ENCODE measurements at regions not wholly inside any gene's neighbourhood (a gene's known extent, or its start where the extent isn't known, plus 50 kb on each side); places are given as distances from the start of the nearest gene placed in this dataset.
"Not testable (repeated sequence)": the region's sequence is repeated elsewhere in the genome, so short reads cannot be mapped to it uniquely, and the experiment has no call there.

- no peak for DNase-seq
Observed at GRCh38 chr4:27986476-27986875, 1125.8 kb downstream of the STIM2 start.

DNA sequence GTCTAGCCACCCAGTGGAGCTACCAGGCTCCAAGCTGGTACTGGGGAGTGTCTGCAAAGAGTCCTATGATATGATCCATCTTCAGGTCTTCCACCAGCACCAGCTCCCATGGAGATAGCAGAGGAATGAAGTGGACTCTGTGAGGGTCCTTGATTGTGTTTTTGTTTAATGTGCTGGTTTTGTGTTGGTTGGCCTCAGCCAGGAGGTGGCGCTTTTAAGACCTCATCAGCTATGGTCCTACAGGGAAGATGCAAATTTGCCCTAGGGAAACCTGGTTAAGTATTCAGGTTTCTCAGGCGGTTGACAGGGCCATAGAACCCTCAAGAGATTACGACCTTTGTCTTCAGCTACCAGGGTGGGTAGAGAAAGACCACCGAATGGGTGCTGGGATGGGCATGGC, 1141.1 kb downstream of the STIM2 start:
- DNase-seq: no peak

DNA sequence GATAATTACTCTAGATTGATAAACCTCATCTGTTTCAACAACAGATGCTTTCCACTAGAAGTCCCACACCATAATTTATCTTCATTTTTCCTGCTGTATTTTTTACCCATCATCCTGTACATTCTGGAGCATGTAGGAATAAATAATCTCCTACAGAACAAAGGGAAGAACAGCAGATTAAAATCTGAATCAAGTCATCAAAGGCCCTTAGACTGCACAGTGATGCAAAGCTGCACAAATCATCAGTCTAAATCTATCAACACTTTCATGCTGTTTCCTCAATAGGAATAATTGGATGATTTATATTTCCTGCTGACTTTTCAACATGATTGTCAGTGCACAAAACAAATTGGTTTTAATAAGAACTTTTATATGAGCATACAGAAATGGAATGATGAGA, 1143.9 kb downstream of the STIM2 start:
- no peak for DNase-seq

GRCh38 chr4:28006021-28006420, 1145.4 kb downstream of the STIM2 start:
- DNase-seq: no peak

DNA sequence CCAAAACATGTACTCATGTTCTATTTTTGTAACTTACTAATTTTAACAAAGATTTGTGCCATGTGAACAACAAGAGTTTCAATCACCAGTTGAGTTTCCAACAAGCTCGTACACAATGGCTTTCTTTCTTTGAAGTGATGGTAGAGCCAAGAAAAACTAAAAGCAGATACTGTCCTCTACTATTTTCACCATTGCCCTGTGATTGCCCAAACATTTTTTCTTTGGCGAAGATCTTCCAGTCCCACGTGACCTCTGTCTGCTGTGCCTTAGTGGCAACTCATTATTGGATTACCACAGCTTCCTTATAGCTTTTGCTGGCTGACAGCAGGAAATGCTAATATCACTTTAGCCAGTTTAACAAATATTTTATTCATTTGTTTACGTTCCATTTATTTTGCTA, 1147.1 kb downstream of the STIM2 start:
- no peak for DNase-seq

- no peak for DNase-seq
Observed at GRCh38 chr4:28009541-28009940, 1148.9 kb downstream of the STIM2 start.

DNA sequence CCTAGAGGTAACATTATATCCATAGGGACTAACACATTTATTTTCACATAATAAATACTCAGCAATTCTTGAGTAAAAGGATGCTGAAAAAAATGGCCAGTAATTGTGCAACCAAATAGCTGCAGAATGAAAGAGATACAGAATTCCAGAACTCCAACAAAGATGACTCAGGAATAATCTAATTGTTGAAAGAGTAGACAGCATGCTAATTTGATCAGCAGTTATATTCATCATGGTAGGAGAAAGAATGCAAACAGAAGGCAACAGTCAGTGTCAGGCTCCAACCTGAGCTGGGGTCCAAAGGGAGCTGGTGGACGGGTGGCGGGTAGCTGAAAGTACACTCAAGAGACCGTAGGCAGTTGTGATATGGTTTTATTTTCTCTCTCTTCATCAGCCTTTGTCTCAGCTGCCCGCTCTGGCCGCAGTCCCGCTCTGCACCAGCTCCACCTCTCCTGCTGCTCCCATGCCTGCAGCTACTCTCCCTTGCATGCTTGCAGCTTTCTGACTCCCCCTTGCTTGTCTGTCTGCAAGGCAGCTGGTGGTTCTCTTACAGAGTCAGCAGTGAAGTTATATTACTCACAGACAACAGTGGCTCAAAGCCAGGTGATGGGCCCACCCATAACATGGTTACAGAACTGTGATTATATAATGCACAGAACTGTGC, 1150.1 kb downstream of the STIM2 start:
- DNase-seq: no peak

DNA sequence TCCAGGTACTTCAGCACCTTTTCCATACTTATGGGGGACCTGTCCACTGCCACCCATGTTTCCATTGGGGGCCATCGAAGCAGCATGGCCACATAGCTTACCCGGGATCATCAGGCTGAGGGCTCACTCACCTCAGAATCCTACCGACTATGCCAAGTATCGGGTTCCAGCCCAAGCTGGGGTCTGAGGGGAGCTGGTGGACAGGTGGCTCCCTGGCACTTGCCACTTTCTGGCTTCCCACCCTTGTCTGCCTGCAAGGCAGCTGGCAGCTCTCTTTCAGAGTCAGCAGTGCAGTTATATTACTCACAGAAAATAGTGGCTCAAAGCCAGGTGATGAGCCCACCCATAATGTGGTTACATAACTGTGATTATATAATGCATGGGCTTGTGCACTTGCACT, 1153.8 kb downstream of the STIM2 start:
- DNase-seq: no peak

- DNase-seq: no peak
Observed at GRCh38 chr4:28015996-28016395, 1155.4 kb downstream of the STIM2 start.

- DNase-seq: peak; percentile 4
Observed at GRCh38 chr4:28038253-28038652, 1177.6 kb downstream of the STIM2 start.

DNA sequence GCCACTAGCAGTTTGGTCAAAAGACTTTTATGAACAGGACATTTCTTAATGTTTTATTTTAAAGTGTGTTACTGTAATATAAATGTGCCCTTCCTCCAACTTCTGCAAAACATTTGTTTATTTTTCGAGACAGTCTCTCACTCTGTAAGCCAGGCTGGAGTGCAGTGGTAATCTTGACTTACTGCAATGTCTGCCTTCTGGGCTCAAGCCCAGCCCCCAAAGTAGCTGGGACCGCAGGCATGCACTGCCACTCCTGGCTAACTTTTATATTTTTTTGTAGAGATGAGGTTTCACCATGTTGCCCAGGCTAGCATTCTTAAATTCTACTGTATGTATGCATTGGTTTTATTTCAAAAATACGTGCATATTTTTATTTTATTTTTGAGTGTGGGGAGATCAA, 1201.9 kb downstream of the STIM2 start:
- no peak for DNase-seq

DNA sequence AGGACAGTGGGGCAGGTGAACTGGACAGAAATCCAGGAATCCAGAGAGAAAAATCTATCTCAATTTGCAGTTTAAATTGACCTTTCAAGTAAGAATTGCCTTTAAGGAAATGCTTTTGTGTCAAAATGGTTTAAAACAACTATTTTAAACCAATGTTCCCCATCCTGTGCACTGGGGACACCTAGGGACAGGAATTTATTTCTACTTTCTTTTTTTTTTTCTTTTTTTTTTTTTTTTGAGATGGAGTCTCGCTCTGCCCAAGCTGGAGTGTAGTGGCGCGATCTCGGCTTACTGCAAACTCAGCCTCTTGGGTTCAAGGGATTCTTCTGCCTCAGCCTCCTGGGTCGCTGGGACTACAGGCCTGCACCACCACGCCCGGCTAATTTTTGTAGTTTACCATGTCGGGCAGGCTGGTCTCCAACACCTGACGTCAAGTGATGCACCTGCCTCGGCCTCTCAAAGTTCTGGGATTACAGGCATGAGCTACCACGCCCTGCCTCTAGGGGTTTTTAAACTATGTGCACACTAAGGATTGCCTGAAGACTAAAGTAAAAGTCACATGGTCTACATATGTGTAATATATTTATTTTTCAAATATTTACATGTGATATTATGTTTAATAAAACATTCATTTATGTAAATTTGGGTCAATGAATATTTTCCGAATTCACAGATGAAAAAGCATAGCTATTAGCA, 1213.4 kb downstream of the STIM2 start:
- DNase-seq: no peak

GRCh38 chr4:28075401-28075956, 1214.8 kb downstream of the STIM2 start:
- DNase-seq: no peak

GRCh38 chr4:28077203-28077602, 1216.6 kb downstream of the STIM2 start:
- DNase-seq: not testable (repeated sequence)

DNA sequence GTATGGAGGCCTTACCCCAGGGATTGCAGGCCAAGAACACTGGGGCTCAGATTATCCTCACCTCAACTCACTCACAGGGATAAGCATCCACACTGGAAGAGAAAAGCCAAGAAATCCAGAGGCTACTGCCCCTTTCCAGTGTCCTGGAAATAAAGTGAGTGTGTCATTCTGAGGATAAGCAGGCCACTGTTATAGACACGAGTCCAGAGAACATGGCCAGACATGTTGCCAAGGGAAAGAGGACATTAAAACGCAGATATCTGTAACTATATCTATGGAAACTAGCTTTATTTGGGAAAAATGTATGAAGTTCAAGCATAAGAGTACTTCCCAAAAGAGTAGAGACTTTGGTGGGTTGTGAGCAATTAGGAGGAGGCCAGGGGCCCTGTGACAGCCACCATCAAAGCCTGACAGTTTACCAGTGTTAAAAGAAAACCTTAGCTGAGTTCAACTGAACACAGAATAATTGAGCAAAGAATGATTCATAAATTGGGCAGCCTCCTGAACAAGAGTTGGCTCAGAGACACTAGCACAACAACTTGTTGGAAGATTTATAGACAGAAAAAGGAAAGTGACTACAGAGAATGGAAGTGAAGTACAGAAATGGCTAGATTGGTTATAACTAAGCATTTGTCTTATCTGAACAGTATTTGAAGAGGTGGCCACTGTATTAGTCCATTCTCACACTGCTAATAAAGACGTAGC, 1222.2 kb downstream of the STIM2 start:
- DNase-seq: no peak

DNA sequence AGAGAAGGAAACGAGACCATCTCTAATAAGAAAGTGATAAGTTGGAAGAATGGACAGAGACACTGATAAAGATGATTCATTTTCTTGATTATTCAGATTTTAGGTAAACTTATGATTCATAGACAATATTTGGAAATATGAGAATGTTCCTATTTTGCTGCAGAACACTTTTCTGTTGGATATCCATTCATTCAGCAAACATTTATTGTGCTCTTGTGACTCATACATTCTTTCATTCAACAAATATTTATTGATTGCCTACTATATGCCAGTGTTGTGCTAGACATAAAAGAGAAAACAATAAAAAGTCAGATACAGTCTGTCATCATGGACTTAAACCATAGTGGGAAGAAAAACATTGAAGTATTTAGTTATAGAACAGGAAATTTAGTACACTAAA, 1232.0 kb downstream of the STIM2 start:
- no peak for DNase-seq

GRCh38 chr4:28093071-28093470, 1232.4 kb downstream of the STIM2 start:
- no peak for DNase-seq

DNA sequence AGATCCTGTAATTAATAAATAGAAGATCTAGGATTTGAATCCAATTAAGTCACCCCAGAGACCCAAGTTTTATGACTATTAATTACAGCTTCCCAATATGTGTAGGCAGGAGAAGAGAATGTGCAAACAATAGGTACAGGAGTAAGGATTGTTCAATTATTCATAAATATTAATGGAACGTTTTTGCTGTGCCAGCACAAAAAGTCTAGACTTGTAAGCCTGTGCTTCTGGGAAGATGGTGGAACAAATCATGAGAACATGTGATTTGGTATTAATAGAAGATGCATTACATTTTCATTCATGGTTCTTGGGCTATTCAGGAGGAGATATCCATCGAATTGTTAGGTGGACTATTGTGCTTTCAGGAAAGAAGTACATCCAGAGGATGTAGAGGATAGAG, 1240.9 kb downstream of the STIM2 start:
- no peak for DNase-seq

DNA sequence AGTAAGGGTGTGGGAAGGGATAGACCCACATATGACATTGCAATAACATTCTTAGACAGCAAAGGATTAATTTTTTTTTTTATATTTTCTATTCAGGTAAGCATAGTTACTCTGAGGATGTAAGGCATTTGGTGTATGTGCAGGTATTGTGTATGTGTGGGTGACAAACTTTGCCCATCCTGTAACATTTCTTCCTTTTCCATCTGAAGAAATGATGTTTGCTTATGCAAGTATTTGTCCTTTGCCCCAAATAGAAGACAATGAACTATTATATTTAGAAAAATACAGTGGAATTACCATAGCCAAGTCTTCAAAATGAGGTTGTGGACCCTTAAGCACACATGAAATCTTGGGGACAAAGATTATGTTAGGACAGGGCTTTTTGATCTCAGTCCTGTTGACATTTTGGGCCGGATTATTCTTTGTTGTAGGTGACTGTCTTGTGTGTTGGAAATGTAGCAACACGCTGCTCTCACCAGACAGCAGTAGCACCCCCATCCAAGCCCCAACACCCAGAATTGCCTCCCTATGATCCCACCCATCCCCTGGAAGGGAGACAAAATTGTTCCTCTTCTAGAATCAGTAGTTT, 1244.7 kb downstream of the STIM2 start:
- DNase-seq: no peak

- no peak for DNase-seq
Observed at GRCh38 chr4:28106155-28106554, 1245.5 kb downstream of the STIM2 start.

GRCh38 chr4:28109801-28110200, 1249.2 kb downstream of the STIM2 start:
- no peak for DNase-seq

- not testable (repeated sequence) for DNase-seq
Observed at GRCh38 chr4:28112691-28113335, 1252.2 kb downstream of the STIM2 start.

DNA sequence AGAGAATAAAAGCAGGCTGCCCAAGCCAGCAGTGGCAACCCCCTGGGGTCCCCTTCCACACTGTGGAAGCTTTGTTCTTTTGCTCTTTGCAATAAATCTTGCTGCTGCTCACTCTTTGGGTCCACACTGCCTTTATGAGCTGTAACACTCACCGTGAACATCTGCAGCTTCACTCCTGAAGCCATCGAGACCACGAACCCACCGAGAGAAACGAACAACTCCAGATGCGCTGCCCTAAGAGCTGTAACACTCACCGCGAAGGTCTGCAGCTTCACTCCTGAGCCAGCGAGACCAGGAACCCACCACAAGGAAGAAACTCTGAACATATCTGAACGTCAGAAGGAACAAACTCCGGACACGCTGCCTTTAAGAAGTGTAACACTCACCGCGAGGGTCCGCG, 1252.9 kb downstream of the STIM2 start:
- not testable (repeated sequence) for DNase-seq
